ENCODE measurements at regions not wholly inside any gene's neighbourhood (a gene's known extent, or its start where the extent isn't known, plus 50 kb on each side); places are given as distances from the start of the nearest gene placed in this dataset.

DNA sequence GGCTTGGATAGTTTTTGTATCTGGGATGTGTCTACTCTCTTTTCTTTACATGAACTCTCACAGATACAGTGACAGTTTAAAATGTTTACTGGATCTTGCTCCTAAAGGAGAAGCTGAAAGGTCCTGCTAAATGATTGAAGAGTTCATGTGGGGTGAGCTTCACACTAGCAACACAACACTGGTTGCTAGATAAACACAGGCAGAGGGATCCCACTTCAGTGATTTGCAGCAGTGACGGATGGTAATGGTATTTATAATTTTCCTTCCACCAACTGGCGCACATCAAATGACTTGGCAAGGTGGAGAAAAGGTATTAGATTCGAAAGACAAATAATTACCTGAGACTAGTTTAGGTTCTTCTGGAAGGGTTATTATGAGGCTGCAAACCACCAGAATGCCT is 270.2 kb downstream of the TBX15 start:
- no peak for DNase-seq

DNA sequence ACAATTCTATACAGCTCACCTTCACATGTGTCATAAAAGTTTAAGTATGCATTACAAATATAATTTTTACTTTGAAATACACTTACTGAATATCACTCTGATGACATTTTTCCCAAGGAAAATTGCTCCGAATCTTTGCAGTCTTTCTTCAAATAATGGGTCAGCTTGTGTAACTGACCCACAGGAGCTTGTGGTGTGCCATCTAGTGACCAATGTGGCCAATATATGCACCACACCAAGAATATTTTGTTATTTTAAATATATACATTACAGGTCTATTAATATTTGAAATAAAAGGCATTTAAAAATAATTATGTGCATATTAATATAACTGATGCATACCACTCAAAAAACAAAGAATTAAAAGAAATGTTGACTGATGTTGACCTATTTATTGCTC is 271.4 kb downstream of the TBX15 start:
- DNase-seq = no peak

DNA sequence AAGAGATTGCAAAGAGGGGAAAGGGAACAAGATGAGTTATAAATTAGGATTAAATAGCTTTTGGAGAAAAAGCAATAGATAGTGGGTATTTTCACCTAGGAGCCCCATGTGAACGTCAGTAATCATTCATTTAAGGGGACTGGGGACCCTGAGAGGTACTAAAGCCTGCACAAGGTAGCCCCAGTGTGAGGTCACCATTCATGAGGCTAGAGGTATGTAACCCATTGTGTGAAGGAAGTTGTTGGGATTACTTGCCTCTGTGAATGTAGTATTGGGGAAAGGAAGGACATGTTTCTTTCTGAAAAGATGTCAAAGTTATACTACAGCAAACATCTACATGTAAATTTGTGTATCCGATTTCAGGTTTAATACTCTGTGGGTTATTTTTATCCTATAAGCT is 276.8 kb downstream of the TBX15 start:
- DNase-seq = no peak

DNA sequence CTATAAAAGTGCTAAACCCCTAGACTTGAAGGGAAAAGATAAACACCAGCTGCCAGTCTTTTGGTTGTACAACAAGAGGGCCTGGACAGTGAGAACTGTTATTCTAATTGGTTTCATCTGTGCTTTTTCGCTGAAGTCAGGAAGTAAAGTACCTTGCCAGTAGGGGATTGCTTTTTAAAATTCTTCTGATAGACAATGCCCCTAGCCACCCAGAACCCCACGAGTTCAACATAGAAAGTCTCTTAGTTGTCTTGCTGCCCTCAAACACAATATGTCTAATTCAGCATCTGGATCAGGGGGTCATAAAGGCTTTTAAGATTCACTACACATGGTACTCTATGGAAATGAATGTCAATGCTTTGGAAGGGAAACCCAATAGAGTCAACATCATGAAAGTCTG is 289.2 kb downstream of the TBX15 start:
- no peak for DNase-seq

- DNase-seq = no peak
Observed at GRCh38 chr1:118692143-118692542, 296.0 kb downstream of the TBX15 start.

GRCh38 chr1:118688891-118689290 is 299.3 kb downstream of the TBX15 start:
- no peak for DNase-seq

- no peak for DNase-seq
Observed at GRCh38 chr1:118661769-118662320, 326.3 kb downstream of the TBX15 start.

DNA sequence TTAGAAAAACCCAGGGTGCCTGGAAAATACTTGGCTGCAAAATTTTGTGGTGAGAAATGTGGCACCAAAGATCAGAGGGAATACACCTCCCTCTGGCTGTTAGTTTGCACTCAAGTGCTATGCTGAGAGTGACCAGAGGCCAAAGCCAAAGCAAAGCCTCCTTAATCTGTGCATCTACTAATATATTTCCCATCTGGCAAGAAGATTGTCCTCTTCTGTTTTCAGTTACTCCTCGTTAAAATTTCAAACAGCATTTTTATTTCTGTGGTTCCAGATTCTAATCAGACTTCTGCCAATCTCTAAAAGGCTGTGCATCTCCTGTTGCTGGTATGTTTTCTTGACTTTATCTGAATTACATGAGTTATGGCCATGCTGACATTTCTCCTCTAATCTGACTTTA is 327.4 kb downstream of the TBX15 start:
- DNase-seq = no peak

- no peak for DNase-seq
Observed at GRCh38 chr1:118659646-118660045, 328.5 kb downstream of the TBX15 start.

- no peak for DNase-seq
Observed at GRCh38 chr1:118650107-118650807, 337.9 kb downstream of the TBX15 start.

GRCh38 chr1:118649369-118650106 is 338.6 kb downstream of the TBX15 start:
- no peak for DNase-seq

GRCh38 chr1:118636004-118636403 is 352.1 kb downstream of the TBX15 start:
- no peak for DNase-seq

GRCh38 chr1:118627435-118627834 is 360.7 kb downstream of the TBX15 start:
- no peak for DNase-seq

GRCh38 chr1:118621839-118622238 is 366.3 kb downstream of the TBX15 start:
- no peak for DNase-seq

- DNase-seq = no peak
Observed at GRCh38 chr1:118618618-118619340, 369.4 kb downstream of the TBX15 start.

DNA sequence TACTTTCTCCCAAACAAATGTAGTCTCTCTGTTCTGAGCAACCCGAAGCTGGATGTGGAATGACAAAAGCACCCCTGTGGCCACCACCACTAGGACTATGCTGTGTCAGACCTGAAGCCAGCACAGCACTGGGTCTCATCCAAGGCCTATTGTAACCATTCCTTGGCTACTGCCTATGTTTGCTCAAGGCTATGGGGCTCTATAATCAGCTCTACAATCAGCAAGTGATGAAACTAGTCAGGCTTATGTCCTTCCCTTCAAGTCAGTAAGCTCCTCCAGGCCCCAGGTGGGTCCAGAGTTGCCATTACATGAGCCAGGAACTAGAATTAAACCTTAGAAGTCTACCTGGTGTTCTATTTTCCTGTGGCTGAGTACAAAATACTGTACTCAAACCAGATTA is 370.2 kb downstream of the TBX15 start:
- no peak for DNase-seq

GRCh38 chr1:118615066-118615465 is 373.1 kb downstream of the TBX15 start:
- no peak for DNase-seq

DNA sequence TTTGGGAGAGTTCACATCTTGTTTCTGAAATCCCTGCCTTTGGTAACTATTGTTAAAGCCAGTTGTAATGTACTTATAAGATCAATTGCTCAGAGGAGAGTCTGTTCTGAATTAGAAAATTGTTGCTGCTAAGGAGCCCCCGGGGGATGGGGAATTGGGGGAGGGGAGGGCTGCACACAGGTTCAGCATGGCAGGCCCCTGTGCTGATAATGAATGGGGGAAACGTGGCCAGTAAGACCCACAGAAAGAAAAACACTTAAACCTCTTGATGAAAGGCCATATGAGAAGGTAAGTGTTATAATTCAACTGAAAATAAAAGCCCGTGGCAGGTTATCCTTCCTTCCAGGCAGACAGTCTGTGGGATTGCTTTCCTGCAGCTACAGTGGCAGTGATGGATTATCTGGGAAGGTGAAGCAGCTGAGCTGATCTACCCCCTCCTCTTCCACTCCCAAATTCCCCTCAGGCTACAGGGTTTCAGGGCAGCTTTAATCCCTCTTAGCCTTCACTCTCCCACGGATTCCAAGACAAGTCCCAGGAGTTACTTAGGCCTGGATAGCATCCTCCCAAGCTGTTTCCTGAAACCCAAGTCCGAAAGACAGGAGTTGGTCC is 398.8 kb downstream of the TBX15 start:
- no peak for DNase-seq

- no peak for DNase-seq
Observed at GRCh38 chr1:118588566-118588965, 399.6 kb downstream of the TBX15 start.

- no peak for DNase-seq
Observed at GRCh38 chr1:118578276-118578675, 393.2 kb upstream of the SPAG17 start.

GRCh38 chr1:118575060-118575459 is 390.0 kb upstream of the SPAG17 start:
- DNase-seq = no peak

- no peak for DNase-seq
Observed at GRCh38 chr1:118564961-118565703, 380.1 kb upstream of the SPAG17 start.

Measured in inflammatory macrophage (primary cell).